Frontal cortex (tissue), 3 donors: ENCODE measurements at regions not wholly inside any gene's neighbourhood (a gene's known extent, or its start where the extent isn't known, plus 50 kb on each side); places are given as distances from the start of the nearest gene placed in this dataset.
"Not testable (repeated sequence)": the region's sequence is repeated elsewhere in the genome, so short reads cannot be mapped to it uniquely, and the experiment has no call there.

Source experiments
- DNase-seq, 2 donors: peaks; one replicate each; pipeline ENCODE4 v3.0.0; 2012; ENCODE audit warnings: low spot score in 2 of 2
- FAIRE-seq: peaks from 2 replicates; lab custom pipeline; 2012; peaks lifted over from hg19 to GRCh38; lab: Jason Lieb, UNC
- donor health status: control.
- donor health status: control.
- donor health status: control.

- DNase-seq = no peak
- FAIRE-seq = no peak
Measured at GRCh38 chrX:150050387-150050786, 112.1 kb upstream of the EOLA2 start.

- no peak for DNase-seq
- FAIRE-seq = no peak
Measured at GRCh38 chrX:150051096-150051495, 112.8 kb upstream of the EOLA2 start.

- FAIRE-seq (no peak), DNase-seq (no peak)
Measured at GRCh38 chrX:150052226-150052625, 113.9 kb upstream of the EOLA2 start.

GRCh38 chrX:150058728-150059127, 120.4 kb upstream of the EOLA2 start:
- no peak for FAIRE-seq
- DNase-seq = no peak

- FAIRE-seq (no peak), DNase-seq (no peak)
Measured at GRCh38 chrX:150060406-150060805, 122.1 kb upstream of the EOLA2 start.

DNA sequence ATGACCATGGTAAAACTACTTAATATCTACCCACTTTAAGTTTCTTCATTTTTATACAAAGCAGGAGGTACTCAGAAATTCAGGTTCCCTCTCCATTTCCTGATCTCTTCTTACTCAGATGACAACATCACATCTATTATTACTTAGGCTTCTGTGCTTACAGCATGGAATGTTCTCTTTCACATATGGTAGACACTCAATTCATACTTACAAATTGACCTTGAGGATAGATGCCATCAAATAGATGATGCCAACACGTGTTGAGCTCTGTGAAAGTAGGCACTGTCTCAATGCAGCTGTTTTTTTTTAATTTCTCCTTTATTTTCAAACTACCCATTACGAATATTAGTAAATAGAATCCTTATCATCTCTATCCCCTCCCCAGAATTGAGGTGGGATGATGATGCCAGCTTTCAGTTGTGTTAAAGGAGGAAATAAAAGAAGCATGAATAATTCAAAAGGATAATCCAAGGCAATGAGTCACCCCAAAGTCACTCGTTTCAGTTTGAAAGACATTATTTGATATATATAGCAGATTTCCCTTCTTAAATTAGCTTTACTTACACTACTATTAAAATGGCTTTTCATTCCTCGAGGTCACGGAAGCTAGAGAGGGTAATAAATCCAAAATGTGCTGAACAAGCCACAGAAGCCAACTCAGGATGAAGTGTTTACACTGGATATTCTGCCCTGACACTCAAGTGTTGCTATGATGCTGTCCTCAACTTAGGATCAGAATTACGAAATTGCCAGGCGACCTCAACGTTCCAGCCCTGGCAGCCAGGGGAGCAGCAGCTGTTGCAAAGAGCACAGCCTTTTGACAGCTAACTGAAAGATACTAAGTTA, 124.2 kb upstream of the EOLA2 start:
- DNase-seq (no peak), FAIRE-seq (no peak)

DNA sequence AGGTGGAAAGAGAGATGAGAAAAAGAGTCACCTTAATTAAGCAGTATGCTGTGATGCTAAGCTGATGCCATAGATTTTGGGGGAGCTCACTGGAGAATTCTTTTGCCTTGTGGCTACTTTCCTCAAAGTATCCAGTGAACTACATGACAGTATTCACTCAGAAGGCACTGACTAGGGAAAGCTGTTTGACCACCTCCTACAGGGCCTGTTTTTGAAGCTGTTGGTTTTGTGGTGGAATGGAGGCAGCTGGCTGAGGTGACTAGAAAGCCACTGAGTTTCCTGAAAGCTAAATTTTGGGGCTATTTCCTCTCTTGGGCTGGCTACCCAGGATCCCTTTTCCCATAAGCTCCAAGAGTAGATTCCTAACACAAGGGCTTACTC, 124.8 kb upstream of the EOLA2 start:
- DNase-seq = no peak
- FAIRE-seq = no peak

- DNase-seq (no peak), FAIRE-seq (no peak)
Measured at GRCh38 chrX:150063674-150064073, 125.4 kb upstream of the EOLA2 start.

DNA sequence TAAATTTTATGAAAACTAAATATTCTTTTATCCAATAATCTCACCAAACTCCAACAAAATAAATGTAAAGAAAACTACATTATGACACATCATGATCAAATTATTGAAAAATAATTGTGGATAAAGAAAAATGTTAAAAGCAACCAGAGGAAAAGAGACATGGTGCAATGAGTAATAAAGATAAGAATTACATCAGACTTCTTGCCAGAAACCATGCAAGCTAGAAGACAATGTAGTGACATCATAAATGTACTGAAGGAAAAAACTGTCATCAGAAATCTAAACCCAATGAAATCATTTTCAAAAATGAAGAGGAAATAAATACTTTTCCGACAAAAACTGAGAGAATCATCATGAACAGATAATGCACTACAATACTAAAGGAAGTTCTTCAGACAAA, 135.9 kb upstream of the EOLA2 start:
- FAIRE-seq = no peak
- DNase-seq = no peak

GRCh38 chrX:150080497-150080896, 142.2 kb upstream of the EOLA2 start:
- DNase-seq (no peak), FAIRE-seq (no peak)

DNA sequence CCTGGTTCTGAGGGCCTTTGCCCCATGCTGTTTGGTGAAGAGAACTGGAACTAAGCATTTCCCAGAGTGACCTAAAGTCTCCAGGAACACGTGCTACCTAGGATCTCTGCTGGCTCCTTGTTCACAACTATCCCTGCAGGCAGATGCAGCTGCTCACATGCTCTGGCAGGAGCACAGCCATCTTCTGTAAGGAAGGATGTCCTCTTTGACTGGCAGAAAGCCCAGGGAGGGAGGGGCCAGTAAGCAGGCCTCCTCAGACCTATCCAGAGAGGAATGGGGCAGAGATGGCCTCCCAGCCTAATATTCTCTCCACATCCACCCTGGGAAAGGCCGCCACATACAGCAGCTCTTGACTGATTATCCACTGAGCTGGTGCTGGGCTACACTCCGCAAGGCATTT, 142.8 kb upstream of the EOLA2 start:
- FAIRE-seq (no peak), DNase-seq (no peak)

GRCh38 chrX:150084496-150085229, 146.4 kb upstream of the EOLA2 start:
- no peak for FAIRE-seq
- no peak for DNase-seq

DNA sequence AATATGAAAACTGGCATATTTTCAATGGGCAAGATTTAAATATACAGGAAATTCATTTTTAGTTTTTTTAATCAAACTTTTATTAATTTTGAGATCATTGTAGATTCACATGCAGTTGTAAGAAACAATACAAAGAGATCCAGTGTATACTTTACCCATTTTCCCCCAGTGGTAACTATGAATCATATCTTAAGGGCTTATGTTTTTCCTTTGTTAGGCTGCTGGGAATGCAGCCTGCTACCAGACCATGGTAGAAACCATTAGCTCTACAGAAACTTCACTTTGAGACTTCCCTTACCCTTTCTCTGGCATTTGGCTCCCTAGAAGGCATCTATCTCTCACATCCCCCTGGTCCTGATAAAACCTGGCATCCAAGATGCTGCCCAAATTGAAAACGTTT, 147.6 kb upstream of the EOLA2 start:
- no peak for FAIRE-seq
- no peak for DNase-seq

GRCh38 chrX:150086371-150086770, 148.1 kb upstream of the EOLA2 start:
- FAIRE-seq (no peak), DNase-seq (no peak)

GRCh38 chrX:150087612-150088011, 149.3 kb upstream of the EOLA2 start:
- DNase-seq (no peak), FAIRE-seq (no peak)

DNA sequence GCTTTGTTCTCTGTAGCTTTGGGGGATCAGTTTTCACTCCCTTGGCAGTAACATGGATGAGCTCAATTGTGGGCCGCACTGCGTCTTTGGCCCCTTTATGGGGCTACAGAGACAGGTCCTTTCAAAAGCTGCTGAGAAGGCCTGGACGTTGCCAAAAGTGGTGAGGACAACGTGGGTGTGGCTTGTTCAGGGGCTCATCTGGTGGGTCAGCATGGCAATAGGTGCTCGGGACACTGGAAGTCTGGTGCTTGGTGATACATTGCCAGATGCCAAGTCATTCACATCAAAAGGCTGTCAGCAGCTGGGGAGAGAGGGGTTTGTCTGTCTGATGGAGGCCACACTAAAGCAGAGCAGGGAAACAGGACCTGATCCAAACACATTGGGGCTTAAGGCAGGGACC, 149.8 kb upstream of the EOLA2 start:
- no peak for DNase-seq
- no peak for FAIRE-seq

DNA sequence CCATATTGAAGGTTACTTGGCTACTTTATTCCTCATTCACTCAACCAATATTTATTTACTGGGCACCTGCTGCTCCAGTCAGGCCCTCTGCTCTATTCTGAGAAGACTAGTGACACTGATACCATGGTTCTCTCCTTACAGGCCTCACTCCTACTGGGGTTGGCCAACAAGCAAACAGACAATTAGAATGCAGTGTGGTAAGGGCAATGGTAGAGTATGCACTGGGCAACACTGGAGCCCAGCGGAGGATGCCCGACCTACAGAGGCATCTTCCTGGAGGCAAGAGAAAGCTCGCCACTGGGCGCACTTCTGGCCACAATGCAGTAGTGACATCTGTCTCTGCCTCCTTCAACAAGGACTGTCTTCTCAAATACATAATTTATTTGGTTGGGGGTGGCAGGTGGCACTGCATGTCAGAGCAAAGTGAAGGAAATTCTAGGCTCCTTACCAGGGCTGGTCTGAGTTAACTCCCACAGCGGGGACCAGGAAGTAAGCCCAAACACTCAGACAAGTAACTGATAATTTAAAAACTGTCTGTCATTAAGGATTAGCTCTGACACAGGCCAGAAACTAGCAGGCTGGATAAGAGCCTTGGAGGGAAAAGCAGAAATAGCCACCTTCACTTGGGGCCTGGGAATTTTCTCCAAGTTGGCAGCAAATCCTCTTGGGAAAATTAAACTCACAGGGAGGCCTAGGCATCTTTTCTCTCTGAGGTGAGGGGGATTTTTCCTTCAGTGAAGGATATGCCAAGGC, 150.7 kb upstream of the EOLA2 start:
- no peak for DNase-seq
- no peak for FAIRE-seq

DNA sequence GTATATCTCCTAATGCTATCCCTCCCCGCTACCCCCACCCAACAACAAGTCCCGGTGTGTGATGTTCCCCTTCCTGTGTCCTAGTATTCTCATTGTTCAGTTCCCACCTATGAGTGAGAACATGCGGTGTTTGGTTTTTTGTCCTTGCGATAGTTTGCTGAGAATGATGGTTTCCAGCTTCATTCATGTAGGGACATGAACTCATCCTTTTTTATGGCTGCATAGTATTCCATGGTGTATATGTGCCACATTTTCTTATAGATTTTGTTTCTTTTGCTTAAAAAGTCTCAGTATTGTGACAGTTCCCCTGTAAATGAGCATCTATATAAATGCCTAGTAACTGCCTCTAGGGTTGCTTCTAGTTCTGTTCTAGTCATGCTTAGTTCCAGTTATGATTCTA, 153.0 kb upstream of the EOLA2 start:
- FAIRE-seq, DNase-seq: not testable (repeated sequence)

DNA sequence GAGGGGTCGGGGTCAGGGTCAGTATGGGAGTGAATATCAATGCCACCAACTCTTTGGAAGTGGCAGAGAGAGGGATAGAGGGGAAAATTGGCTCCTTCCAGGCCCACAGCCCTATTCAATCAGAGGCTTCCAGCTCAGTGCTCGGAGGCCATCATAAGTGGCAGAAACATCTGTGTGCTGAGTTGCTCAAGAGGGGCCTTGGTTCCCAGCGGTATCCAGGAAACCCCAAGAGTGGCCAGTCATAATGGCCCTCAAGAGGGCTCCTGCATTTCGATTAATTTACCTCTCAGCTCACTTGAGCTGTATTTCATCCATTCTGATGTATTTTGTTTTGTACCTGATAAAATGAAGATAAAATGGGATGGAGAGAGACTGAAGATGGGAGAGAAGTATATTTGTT, 154.3 kb upstream of the EOLA2 start:
- FAIRE-seq = no peak
- no peak for DNase-seq

DNA sequence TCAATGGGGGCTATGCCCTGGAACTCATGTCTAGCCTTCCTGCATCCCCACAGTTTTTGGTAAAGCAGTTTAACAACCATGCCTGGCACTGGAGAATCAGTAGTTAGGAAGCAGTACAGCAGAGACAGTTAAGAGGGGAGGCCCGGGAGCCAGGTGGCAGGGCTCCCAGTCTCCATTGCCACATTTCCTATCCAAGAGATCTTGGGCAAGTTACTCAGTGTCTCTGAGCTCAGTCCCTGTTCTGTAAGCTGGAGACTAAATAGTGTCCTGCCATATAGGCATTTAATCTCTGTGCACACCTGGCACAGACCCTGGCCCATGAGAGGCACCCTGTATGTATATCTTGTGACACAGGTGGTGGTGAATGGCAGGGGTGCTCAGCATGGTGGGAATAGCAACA, 156.1 kb upstream of the EOLA2 start:
- DNase-seq (no peak), FAIRE-seq (no peak)

DNA sequence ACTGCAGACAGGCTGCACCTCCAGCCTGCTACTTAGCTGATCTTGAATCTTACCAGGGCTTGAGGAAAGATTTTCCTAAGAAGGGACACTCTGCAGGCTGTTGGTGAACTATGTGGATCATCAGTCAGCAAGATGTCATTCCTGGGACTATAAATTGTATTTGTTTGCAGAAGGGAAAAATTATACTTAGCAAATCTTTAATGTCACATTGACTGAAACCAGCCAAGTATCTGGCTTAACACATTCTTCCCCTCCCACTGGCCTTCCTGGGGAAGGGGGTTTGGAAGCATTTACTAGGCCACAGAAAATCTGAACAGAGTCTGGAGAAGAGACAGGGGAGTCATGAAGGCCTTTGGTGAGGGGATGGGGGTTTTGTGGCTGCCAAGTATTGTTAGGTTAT, 156.7 kb upstream of the EOLA2 start:
- FAIRE-seq (no peak), DNase-seq (no peak)
